Stimulated activated naive CD8-positive, alpha-beta T cell treated with anti-CD3 and anti-CD28 coated beads, Interleukin-15, Interleukin-2, amounts not matched to agents 100 ng/mL and 50 ng/mL, for 24 hours (primary cell): ENCODE measurements at regions not wholly inside any gene's neighbourhood (a gene's known extent, or its start where the extent isn't known, plus 50 kb on each side); places are given as distances from the start of the nearest gene placed in this dataset.

Experiments used
- H3K27ac Mint-ChIP-seq: one replicate; pipeline ENCODE4 v1.8.0; 2021; ENCODE audit warnings: mild to moderate bottlenecking, mixed read lengths
- H3K27me3 Mint-ChIP-seq: one replicate; pipeline ENCODE4 v1.8.0; 2021; ENCODE audit warnings: mixed read lengths
- H3K36me3 Mint-ChIP-seq: one replicate; pipeline ENCODE4 v1.8.0; 2021; ENCODE audit warnings: low read depth, mixed read lengths
- H3K4me1 Mint-ChIP-seq: one replicate; pipeline ENCODE4 v1.8.0; 2021; ENCODE audit warnings: low read depth, mixed read lengths
- H3K4me3 Mint-ChIP-seq: one replicate; pipeline ENCODE4 v1.8.0; 2021; ENCODE audit warnings: mild to moderate bottlenecking, mixed read lengths
- H3K9me3 Mint-ChIP-seq: one replicate; pipeline ENCODE4 v1.8.0; 2021; ENCODE audit warnings: mixed read lengths

DNA sequence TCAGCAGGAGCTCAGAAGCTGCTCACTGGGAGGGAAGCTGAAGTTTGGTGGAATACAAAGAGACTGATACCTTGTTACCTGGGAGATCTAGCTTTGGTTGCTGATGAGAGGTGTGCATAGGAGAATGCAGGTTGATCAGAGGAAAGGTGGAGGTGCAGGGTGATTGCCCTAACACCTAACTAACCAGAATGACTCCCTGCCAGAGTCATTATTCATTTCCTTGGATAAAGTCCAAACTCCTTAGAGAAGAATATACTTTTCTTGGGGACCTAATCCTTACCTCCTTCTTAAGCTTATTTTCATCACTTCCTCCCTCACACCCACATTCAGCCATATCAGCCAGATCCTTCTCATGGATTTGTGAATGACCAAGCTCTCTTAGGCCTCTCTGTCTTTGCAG, 814.2 kb upstream of the TENM4 start:
- Mint-ChIP-seq H3K27me3 (no peaks in the 10 kb centered on the region), H3K27ac (no peak overlapping the region), H3K9me3 (peaks cover 9% of the 10 kb centered on the region), H3K4me1 (no peaks in the 10 kb centered on the region), H3K4me3 (no peak overlapping the region), H3K36me3 (no peaks in the 10 kb centered on the region)

- H3K4me1 Mint-ChIP-seq: no peaks in the 10 kb centered on the region
- H3K4me3 Mint-ChIP-seq: no peak overlapping the region
- H3K27ac Mint-ChIP-seq: no peak overlapping the region
- H3K9me3 Mint-ChIP-seq: peaks cover 27% of the 10 kb centered on the region
- no peaks in the 10 kb centered on the region for H3K27me3 Mint-ChIP-seq
- no peaks in the 10 kb centered on the region for H3K36me3 Mint-ChIP-seq
Observed at GRCh38 chr11:80241766-80242165, 800.9 kb upstream of the TENM4 start.

- Mint-ChIP-seq H3K36me3 (no peaks in the 10 kb centered on the region), H3K4me1 (no peaks in the 10 kb centered on the region), H3K9me3 (peaks cover 31% of the 10 kb centered on the region), H3K27me3 (no peaks in the 10 kb centered on the region), H3K4me3 (no peak overlapping the region), H3K27ac (no peak overlapping the region)
Observed at GRCh38 chr11:80240245-80240644, 799.4 kb upstream of the TENM4 start.

DNA sequence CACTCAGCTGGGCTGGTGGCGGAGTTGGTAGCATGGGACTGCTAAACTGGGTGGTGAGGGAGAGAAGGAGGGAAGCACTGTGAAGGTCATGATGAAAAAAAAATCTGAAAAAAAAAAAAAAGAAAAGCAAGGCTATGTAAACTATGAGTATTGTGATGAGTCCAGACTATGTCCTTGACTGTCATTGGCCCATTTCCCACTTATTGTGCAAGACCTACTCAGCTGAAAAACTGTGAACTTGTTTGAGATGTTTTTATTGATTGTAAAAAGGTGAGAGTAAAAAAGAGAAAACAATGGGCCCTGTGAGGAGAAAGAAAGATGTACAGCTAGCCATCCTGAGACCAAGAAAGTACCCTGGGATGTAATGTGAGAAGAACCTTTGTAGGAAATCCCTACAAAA, 798.4 kb upstream of the TENM4 start:
- Mint-ChIP-seq H3K4me3 (no peak overlapping the region), H3K36me3 (no peaks in the 10 kb centered on the region), H3K9me3 (peaks cover 40% of the 10 kb centered on the region), H3K4me1 (no peaks in the 10 kb centered on the region), H3K27ac (no peak overlapping the region), H3K27me3 (no peaks in the 10 kb centered on the region)

- Mint-ChIP-seq H3K4me1 (no peaks in the 10 kb centered on the region), H3K9me3 (peaks cover 29% of the 10 kb centered on the region), H3K27ac (no peak overlapping the region), H3K27me3 (no peaks in the 10 kb centered on the region), H3K36me3 (no peaks in the 10 kb centered on the region), H3K4me3 (no peak overlapping the region)
Observed at GRCh38 chr11:80227915-80228314, 787.1 kb upstream of the TENM4 start.

DNA sequence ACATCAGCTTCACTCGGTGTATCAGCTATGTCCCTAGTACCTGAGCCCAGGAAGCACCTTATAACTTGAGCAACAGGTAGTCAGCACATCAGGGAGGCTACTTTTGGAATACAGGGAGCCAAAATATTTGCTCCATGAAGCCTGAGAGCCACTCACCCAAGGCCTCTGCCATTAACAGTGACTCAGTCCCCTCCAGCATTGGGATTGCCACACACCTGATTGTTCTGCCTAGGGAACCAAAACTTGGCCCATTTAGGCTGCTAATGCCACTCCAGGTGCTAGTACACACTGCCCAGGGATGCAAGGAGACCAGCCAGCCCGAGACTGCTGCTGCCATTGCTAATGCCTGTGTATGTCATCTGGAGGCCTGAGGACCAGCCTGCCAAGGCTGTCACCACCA, 773.6 kb upstream of the TENM4 start:
- H3K27ac Mint-ChIP-seq: no peak overlapping the region
- no peaks in the 10 kb centered on the region for H3K36me3 Mint-ChIP-seq
- H3K27me3 Mint-ChIP-seq: no peaks in the 10 kb centered on the region
- H3K9me3 Mint-ChIP-seq: peaks cover 5% of the 10 kb centered on the region
- H3K4me3 Mint-ChIP-seq: no peak overlapping the region
- no peaks in the 10 kb centered on the region for H3K4me1 Mint-ChIP-seq

- Mint-ChIP-seq H3K4me1 (no peaks in the 10 kb centered on the region), H3K27me3 (no peaks in the 10 kb centered on the region), H3K9me3 (peaks cover 4% of the 10 kb centered on the region), H3K27ac (no peak overlapping the region), H3K36me3 (no peaks in the 10 kb centered on the region), H3K4me3 (no peak overlapping the region)
Observed at GRCh38 chr11:80211673-80212072, 770.8 kb upstream of the TENM4 start.

GRCh38 chr11:80204021-80204420, 763.2 kb upstream of the TENM4 start:
- Mint-ChIP-seq H3K9me3 (peaks cover 5% of the 10 kb centered on the region), H3K27me3 (no peaks in the 10 kb centered on the region), H3K4me3 (no peak overlapping the region), H3K4me1 (no peaks in the 10 kb centered on the region), H3K36me3 (no peaks in the 10 kb centered on the region), H3K27ac (no peak overlapping the region)

- Mint-ChIP-seq H3K4me1 (no peaks in the 10 kb centered on the region), H3K27ac (no peak overlapping the region), H3K4me3 (no peak overlapping the region), H3K36me3 (no peaks in the 10 kb centered on the region), H3K27me3 (no peaks in the 10 kb centered on the region), H3K9me3 (no peaks in the 10 kb centered on the region)
Observed at GRCh38 chr11:80196932-80197554, 756.2 kb upstream of the TENM4 start.

DNA sequence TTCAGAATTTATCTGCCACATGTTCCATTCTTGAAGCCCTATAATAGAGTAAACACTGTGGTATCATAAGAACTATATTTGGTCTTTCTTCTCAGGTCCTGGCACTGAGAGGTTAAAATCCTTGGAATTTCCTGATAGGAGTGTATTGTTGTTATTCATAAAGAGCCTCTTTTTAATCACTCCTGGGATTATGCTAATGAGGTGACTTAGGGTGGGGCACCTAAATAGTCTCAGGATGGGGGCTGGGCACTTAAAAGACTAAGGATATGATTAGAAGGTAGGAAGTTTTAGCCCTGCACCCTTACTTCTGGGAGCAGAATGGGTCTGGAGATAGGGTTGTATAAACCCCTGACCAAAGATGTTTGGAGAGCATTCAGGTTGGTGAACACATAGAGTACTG, 755.2 kb upstream of the TENM4 start:
- Mint-ChIP-seq H3K36me3 (no peaks in the 10 kb centered on the region), H3K27me3 (no peaks in the 10 kb centered on the region)

DNA sequence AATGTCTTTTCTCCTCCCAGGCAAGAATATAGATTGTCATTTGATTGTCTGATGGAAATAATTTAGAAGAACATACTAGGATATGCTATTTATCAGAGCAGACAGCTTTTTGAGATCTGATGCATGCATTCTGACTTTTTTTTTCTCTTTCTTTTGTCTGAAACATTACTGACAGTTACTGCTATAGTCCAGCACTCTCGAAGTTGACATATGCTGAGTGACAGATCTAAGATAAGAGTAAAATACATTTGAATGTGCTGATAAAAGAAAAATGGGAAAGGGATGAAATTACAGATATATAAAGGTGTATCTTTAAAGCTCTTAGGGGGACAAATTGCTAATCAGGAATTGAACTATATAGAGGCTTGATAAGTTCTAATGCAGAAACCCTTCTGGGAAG, 753.8 kb upstream of the TENM4 start:
- no peaks in the 10 kb centered on the region for H3K36me3 Mint-ChIP-seq
- no peaks in the 10 kb centered on the region for H3K27me3 Mint-ChIP-seq
- no peak overlapping the region for H3K4me3 Mint-ChIP-seq
- no peaks in the 10 kb centered on the region for H3K9me3 Mint-ChIP-seq
- H3K27ac Mint-ChIP-seq: no peak overlapping the region
- no peaks in the 10 kb centered on the region for H3K4me1 Mint-ChIP-seq

More for the DNA sequence above, 755.2 kb upstream of the TENM4 start:
- H3K4me3 Mint-ChIP-seq: no peak overlapping the region
- H3K4me1 Mint-ChIP-seq: no peaks in the 10 kb centered on the region
- no peak overlapping the region for H3K27ac Mint-ChIP-seq
- H3K9me3 Mint-ChIP-seq: no peaks in the 10 kb centered on the region

GRCh38 chr11:80194016-80194415, 753.2 kb upstream of the TENM4 start:
- Mint-ChIP-seq H3K27ac (no peak overlapping the region), H3K4me1 (no peaks in the 10 kb centered on the region)

DNA sequence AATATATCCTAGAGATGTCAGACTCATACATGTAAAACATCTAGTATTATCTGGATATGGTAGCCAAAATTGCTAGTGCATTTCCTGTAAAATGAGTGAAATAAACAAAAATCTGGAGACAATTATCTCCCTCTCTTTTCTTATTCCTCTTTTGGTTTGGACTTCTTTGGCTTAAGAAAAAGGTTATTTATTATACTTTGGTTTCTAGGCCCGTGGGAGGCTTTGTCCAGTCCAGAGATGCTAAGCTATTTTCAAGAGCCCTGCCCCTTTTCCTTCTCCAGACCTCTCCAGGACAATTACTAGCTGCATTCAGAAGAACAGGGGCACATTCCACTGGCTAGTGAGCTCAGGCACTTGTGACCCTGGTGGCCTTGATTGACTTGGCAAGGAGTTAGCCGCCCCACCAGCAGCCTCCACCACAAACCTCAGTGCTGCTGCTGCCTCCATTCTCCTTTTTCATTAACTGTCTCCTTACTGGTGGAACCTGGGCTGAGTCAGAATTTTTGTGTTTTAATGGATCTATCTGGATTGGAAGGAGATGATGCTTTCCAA, 747.3 kb upstream of the TENM4 start:
- peaks cover 7% of the 10 kb centered on the region for H3K9me3 Mint-ChIP-seq
- H3K27ac Mint-ChIP-seq: no peak overlapping the region
- H3K36me3 Mint-ChIP-seq: no peaks in the 10 kb centered on the region
- no peaks in the 10 kb centered on the region for H3K4me1 Mint-ChIP-seq
- no peak overlapping the region for H3K4me3 Mint-ChIP-seq
- no peaks in the 10 kb centered on the region for H3K27me3 Mint-ChIP-seq

More at GRCh38 chr11:80194016-80194415, 753.2 kb upstream of the TENM4 start:
- Mint-ChIP-seq H3K4me3 (no peak overlapping the region), H3K36me3 (no peaks in the 10 kb centered on the region), H3K9me3 (no peaks in the 10 kb centered on the region), H3K27me3 (no peaks in the 10 kb centered on the region)

GRCh38 chr11:80186692-80187091, 745.9 kb upstream of the TENM4 start:
- H3K4me1 Mint-ChIP-seq: no peaks in the 10 kb centered on the region
- no peaks in the 10 kb centered on the region for H3K27me3 Mint-ChIP-seq
- H3K4me3 Mint-ChIP-seq: no peak overlapping the region
- no peaks in the 10 kb centered on the region for H3K36me3 Mint-ChIP-seq
- no peak overlapping the region for H3K27ac Mint-ChIP-seq
- peaks cover 13% of the 10 kb centered on the region for H3K9me3 Mint-ChIP-seq

- no peaks in the 10 kb centered on the region for H3K27me3 Mint-ChIP-seq
- H3K9me3 Mint-ChIP-seq: peaks cover 13% of the 10 kb centered on the region
- no peak overlapping the region for H3K4me3 Mint-ChIP-seq
- H3K4me1 Mint-ChIP-seq: no peaks in the 10 kb centered on the region
- no peaks in the 10 kb centered on the region for H3K36me3 Mint-ChIP-seq
- no peak overlapping the region for H3K27ac Mint-ChIP-seq
Observed at GRCh38 chr11:80182901-80183300, 742.1 kb upstream of the TENM4 start.
